GM06990 (cell line): ENCODE measurements at regions not wholly inside any gene's neighbourhood (a gene's known extent, or its start where the extent isn't known, plus 50 kb on each side); places are given as distances from the start of the nearest gene placed in this dataset.

ENCODE experiments used
- DNase-seq: peaks from one replicate; pipeline ENCODE4 v3.0.0-alpha.2; 2011; ENCODE audit not compliant: insufficient read length; ENCODE audit errors: extremely low read depth
- H3K27me3 ChIP-seq: replicated peaks from 2 replicates; pipeline ENCODE4 v1.6.0; 2011; ENCODE audit warnings: low read length; ENCODE audit not compliant: control insufficient read depth, insufficient read depth
- H3K36me3 ChIP-seq: 2 replicates; pipeline ENCODE4 v1.5.1; 2011; ENCODE audit warnings: low read length; ENCODE audit not compliant: control insufficient read depth, insufficient read depth
- H3K4me3 ChIP-seq: replicated peaks from 2 replicates; pipeline ENCODE4 v1.5.1; 2011; ENCODE audit warnings: low read depth, mild to moderate bottlenecking, control low read depth, low read length
- TF ChIP-seq, protein P1 (sequence below): IDR thresholded peaks from 2 replicates; pipeline ENCODE4 v1.5.1; 2011; ENCODE audit warnings: low read length, control low read depth, mild to moderate bottlenecking, inconsistent platforms; ENCODE audit not compliant: insufficient read depth, poor library complexity, severe bottlenecking

DNA sequence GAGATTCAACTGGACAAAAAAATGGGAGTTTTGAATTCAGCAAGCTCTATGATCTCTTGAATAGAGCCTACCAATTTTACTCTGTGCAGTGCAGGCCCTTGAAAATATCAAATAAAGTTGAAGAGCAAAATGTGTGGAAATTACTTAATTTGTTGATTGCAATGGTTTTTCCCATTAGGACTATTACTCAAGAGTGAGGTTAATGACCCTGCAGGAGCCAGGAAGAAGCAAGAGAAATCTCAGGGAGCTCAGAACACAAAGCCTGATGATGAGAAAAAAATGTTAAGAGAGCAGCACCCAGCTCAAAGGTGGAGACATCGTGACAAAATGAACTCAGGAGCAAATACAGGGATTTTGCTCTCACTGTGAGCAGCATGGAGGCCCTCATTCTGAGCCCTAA is 337.6 kb upstream of the TRIB2 start:
- no peak overlapping the region for H3K4me3 ChIP-seq
- H3K27me3 ChIP-seq, result no peaks in the 10 kb centered on the region
- no peaks in the 10 kb centered on the region for H3K36me3 ChIP-seq
- no peak for DNase-seq
- TF ChIP-seq, protein P1, sequence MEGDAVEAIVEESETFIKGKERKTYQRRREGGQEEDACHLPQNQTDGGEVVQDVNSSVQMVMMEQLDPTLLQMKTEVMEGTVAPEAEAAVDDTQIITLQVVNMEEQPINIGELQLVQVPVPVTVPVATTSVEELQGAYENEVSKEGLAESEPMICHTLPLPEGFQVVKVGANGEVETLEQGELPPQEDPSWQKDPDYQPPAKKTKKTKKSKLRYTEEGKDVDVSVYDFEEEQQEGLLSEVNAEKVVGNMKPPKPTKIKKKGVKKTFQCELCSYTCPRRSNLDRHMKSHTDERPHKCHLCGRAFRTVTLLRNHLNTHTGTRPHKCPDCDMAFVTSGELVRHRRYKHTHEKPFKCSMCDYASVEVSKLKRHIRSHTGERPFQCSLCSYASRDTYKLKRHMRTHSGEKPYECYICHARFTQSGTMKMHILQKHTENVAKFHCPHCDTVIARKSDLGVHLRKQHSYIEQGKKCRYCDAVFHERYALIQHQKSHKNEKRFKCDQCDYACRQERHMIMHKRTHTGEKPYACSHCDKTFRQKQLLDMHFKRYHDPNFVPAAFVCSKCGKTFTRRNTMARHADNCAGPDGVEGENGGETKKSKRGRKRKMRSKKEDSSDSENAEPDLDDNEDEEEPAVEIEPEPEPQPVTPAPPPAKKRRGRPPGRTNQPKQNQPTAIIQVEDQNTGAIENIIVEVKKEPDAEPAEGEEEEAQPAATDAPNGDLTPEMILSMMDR, result no peak

DNA sequence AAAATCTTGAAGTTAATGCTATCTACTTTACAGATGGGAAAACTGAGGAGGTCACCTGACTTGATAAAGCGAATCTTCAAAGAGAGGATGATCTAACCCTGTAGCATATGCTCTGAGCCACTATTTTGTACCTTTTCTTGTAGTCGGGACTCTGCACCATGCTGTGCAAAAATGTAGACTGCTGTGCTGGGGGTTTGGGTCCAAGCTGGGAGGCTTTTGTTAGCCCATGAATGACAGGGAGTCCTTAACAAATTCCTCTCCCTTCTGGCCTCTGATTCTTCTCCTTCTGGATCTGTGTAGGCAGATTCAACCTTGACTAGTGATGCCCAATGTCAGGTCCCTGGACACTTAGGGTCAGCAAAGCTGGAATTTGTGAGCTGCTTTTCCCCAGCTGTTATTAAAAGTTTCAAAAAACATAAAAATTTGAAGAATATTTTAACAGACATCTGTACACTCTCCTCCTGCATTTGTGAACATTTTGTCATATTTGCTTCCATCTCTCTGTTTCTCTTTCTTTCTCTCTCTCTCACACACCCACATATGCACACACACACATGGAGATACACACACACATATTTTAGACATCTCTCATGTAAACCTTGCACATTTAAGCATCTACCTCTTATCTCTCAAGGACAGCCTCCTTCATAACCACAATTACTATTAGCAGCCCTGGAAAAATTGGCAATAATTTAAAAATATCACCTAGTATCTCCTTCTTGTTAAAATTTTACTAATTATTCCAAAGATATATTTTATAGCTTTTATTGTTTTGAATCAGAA is 335.0 kb upstream of the TRIB2 start:
- TF ChIP-seq, protein P1, result no peak
- Histone ChIP-seq H3K36me3 (no peaks in the 10 kb centered on the region), H3K27me3 (no peaks in the 10 kb centered on the region), H3K4me3 (no peak overlapping the region)
- DNase-seq, result no peak

DNA sequence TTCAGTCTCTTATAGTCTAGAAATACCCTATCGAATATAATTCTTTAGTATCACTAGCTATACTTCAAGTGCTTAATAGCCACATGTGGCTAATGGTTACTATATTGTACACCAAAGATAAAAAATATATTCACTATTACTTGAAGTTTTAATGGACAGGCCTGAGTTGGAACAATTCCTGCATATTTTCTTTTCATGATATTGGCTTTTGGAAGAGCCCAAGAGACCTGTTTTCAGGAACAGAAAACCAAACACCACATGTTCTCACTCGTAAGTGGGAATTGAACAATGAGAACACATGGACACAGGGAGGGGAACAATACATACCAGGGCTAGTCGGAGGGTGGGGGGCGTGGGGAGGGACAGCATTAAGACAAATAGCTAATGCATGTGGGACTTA is 334.4 kb upstream of the TRIB2 start:
- Histone ChIP-seq H3K4me3 (no peak overlapping the region), H3K27me3 (no peaks in the 10 kb centered on the region), H3K36me3 (no peaks in the 10 kb centered on the region)
- TF ChIP-seq, protein P1, result no peak
- no peak for DNase-seq

DNA sequence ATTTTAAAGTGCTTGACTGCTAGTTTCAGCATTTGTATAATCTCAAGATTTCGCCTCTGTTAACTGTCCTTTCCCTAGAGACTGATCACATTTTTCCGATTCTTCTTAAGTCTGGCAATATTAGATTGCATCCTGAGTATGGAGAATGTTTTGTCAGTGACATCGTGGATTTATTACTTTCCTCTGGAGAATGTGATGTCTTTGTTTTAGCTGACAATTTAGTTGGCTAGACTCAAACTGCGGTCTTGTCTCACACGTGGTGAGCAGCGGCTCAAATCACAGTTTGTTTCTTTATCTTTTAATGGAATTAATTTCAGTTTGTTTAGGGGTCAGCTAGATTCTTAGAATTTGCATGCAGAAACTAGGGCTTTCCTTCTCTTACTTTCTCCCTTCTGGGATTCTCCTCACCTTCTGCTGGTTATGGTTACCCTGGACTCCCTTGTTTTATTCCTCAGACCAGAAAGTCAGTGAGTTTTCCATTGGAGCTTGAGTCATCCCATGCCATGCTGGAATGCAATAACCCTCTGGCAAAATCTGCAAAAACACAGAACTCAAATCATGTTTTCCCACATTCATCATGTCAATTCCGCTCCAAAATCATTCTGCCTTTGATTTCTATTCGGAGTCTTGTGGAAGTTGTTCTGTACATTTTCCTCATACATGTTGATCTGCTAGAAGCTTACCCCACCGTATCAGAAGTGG is 327.2 kb upstream of the TRIB2 start:
- Histone ChIP-seq H3K36me3 (no peaks in the 10 kb centered on the region), H3K4me3 (no peak overlapping the region), H3K27me3 (no peaks in the 10 kb centered on the region)
- TF ChIP-seq, protein P1, result no peak
- DNase-seq, result no peak

DNA sequence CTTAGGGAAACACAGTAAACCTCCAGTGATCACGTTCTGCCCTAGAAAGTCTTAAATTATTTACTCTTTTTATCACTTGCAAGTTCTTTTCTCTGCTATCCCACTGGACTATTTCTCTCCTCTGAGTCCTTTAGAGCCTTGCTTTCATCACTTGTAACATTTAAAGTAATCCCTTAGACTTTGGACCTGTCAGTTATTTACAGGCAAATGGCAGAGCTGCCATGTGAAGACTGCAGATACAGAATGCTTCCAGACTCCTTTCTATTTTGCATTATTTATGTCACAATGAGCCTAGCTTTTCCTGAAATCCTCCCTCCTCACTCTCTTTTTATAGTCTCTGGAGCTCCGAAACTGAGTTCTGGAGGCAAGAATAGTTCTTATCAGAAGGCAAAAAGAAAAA is 325.6 kb upstream of the TRIB2 start:
- H3K36me3 ChIP-seq, result no peaks in the 10 kb centered on the region

More for the DNA sequence above, 325.6 kb upstream of the TRIB2 start:
- no peak for DNase-seq
- Histone ChIP-seq H3K4me3 (no peak overlapping the region), H3K27me3 (no peaks in the 10 kb centered on the region)
- TF ChIP-seq, protein P1, result no peak
